Bronchial epithelial cell (primary cell): ENCODE measurements at regions not wholly inside any gene's neighbourhood (a gene's known extent, or its start where the extent isn't known, plus 50 kb on each side); places are given as distances from the start of the nearest gene placed in this dataset.

ENCODE experiments used
- DNase-seq: peaks from one replicate; pipeline ENCODE4 v3.0.0-alpha.2; 2010; ENCODE audit warnings: low read depth
- FAIRE-seq: peaks from 2 replicates; lab custom pipeline; 2011; peaks lifted over from hg19 to GRCh38; lab: Jason Lieb, UNC
- H3K27me3 ChIP-seq: 2 replicates; pipeline ENCODE4 v1.5.1; 2011; ENCODE audit warnings: low read length; ENCODE audit not compliant: control insufficient read depth, insufficient read depth
- H3K36me3 ChIP-seq: 2 replicates; pipeline ENCODE4 v1.5.1; 2011; ENCODE audit warnings: low read length; ENCODE audit not compliant: control insufficient read depth, insufficient read depth
- H3K4me3 ChIP-seq: 2 replicates; pipeline ENCODE4 v1.5.1; 2011; ENCODE audit warnings: mild to moderate bottlenecking, low read depth, low read length, control low read depth
- CTCF ChIP-seq: IDR thresholded peaks from 2 replicates; pipeline ENCODE4 v1.5.1; 2011; ENCODE audit warnings: mild to moderate bottlenecking, moderate library complexity, low read length, control low read depth, inconsistent platforms; ENCODE audit not compliant: insufficient read depth, severe bottlenecking

- DNase-seq: no peak
- TF ChIP-seq CTCF: no peak
- no peaks in the 10 kb centered on the region for H3K27me3 ChIP-seq
- FAIRE-seq: no peak
- H3K4me3 ChIP-seq: no peak overlapping the region
- no peaks in the 10 kb centered on the region for H3K36me3 ChIP-seq
These were observed 118.5 kb downstream of the HLX start for GRCh38 chr1:220997791-220998190.

GRCh38 chr1:220999872-221000863 is 120.9 kb downstream of the HLX start:
- DNase-seq: peak; percentile 1
- H3K27me3 ChIP-seq: no peaks in the 10 kb centered on the region
- no peak for TF ChIP-seq CTCF
- no peak overlapping the region for H3K4me3 ChIP-seq
- FAIRE-seq: no peak
- no peaks in the 10 kb centered on the region for H3K36me3 ChIP-seq

GRCh38 chr1:221001167-221001566 is 121.9 kb downstream of the HLX start:
- no peak overlapping the region for H3K4me3 ChIP-seq
- FAIRE-seq (no peak), DNase-seq (no peak)
- no peaks in the 10 kb centered on the region for H3K36me3 ChIP-seq
- no peaks in the 10 kb centered on the region for H3K27me3 ChIP-seq
- TF ChIP-seq CTCF: no peak

- DNase-seq: no peak
- FAIRE-seq: peak; percentile 89
- no peaks in the 10 kb centered on the region for H3K36me3 ChIP-seq
These were observed 123.4 kb downstream of the HLX start for GRCh38 chr1:221002601-221003000.

GRCh38 chr1:221011145-221011544 is 131.9 kb downstream of the HLX start:
- no peak for DNase-seq
- H3K36me3 ChIP-seq: no peaks in the 10 kb centered on the region
- H3K4me3 ChIP-seq: no peak overlapping the region
- no peak for TF ChIP-seq CTCF
- no peaks in the 10 kb centered on the region for H3K27me3 ChIP-seq
- FAIRE-seq: no peak

More at GRCh38 chr1:221002601-221003000, 123.4 kb downstream of the HLX start:
- no peaks in the 10 kb centered on the region for H3K27me3 ChIP-seq
- no peak overlapping the region for H3K4me3 ChIP-seq
- no peak for TF ChIP-seq CTCF

- no peaks in the 10 kb centered on the region for H3K27me3 ChIP-seq
- TF ChIP-seq CTCF: no peak
- no peak for FAIRE-seq
- no peak for DNase-seq
- H3K36me3 ChIP-seq: no peaks in the 10 kb centered on the region
- no peak overlapping the region for H3K4me3 ChIP-seq
These were observed 132.9 kb downstream of the HLX start for GRCh38 chr1:221012120-221012519.
